ENCODE measurements at regions not wholly inside any gene's neighbourhood (a gene's known extent, or its start where the extent isn't known, plus 50 kb on each side); places are given as distances from the start of the nearest gene placed in this dataset.

DNA sequence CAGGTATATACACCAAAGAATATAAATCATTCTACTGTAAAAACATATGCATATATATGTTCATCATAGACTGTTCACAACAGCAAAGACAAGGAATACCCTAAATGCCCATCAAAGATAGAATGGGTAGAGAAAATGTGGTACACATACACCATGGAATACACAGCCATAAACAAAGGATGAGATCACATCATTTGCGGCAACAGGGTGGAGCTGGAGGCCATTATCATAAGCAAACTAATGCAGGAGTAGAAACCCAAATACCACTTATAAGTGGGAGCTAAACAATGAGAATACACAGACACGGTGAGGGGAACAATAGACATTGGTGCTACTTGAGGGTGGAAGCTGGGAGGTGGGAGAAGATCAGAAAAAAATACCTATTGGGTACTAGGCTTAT, 117.6 kb downstream of the COX7C start:
- Histone ChIP-seq H3K27me3 (no peaks in the 10 kb centered on the region), H3K36me3 (no peaks in the 10 kb centered on the region), H3K9me3 (peaks cover 0 to 34% of the 10 kb centered on the region in 2 donors), H3K4me3 (no peak overlapping the region), H3K4me1 (no peaks in the 10 kb centered on the region), H3K27ac (no peak overlapping the region)
- TF ChIP-seq, protein P1, sequence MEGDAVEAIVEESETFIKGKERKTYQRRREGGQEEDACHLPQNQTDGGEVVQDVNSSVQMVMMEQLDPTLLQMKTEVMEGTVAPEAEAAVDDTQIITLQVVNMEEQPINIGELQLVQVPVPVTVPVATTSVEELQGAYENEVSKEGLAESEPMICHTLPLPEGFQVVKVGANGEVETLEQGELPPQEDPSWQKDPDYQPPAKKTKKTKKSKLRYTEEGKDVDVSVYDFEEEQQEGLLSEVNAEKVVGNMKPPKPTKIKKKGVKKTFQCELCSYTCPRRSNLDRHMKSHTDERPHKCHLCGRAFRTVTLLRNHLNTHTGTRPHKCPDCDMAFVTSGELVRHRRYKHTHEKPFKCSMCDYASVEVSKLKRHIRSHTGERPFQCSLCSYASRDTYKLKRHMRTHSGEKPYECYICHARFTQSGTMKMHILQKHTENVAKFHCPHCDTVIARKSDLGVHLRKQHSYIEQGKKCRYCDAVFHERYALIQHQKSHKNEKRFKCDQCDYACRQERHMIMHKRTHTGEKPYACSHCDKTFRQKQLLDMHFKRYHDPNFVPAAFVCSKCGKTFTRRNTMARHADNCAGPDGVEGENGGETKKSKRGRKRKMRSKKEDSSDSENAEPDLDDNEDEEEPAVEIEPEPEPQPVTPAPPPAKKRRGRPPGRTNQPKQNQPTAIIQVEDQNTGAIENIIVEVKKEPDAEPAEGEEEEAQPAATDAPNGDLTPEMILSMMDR (IDR thresholded peaks at IDR 0.05): no peak
- no peak for DNase-seq (ENCODE audit: low spot score)

DNA sequence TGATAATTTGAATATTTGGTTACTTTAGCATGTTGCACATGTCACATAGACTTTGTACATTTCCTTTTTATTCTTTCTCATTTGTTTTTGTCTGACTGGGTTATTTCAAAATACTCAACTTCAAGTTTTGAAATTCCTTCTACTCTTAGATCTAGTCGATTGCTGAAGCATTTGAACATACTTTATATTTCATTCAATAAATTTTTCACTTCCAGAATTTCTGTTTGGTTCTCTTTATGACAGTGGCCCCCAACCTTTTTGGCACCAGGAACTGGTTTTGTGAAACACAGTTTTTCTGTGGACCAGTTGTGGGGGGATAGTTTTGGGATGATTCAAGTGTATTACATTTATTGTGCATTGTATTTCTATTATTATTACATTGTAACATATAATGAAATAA, 119.8 kb downstream of the COX7C start:
- no peaks in the 10 kb centered on the region for H3K4me1 ChIP-seq
- H3K4me3 ChIP-seq: no peak overlapping the region
- H3K36me3 ChIP-seq: no peaks in the 10 kb centered on the region
- no peak for DNase-seq (ENCODE audit: low spot score)
- TF ChIP-seq, protein P1 (IDR thresholded peaks at IDR 0.05): no peak
- H3K27me3 ChIP-seq: no peaks in the 10 kb centered on the region
- H3K9me3 ChIP-seq: peaks cover 0 to 29% of the 10 kb centered on the region in 2 donors
- no peak overlapping the region for H3K27ac ChIP-seq

DNA sequence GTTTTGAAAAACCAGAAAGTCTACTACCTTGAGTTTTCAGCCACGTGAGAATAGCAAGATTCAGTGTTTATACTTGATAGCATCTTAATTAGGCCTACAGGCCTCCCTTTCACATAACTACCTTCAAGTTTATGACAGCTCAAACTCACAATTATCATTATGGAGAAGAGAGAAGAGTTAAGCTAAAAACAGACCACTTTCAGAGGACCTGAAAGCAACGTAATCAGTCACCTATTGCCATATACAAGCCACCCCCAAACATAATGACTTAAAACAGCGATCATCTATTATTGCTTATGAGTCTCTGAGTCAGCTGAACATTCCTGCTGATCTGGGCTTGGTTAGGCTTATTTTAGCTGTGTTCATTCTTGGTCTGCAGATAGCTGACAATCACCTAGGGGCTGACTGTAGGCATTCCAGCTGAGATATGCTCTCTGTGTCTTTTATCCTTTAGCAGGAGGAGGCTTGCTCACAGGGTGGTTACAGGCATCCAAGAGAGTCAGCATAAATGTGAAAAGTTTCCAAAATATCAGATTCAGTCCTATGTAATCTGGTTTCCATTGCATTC, 130.9 kb downstream of the COX7C start:
- TF ChIP-seq, protein P1 (IDR thresholded peaks at IDR 0.05): no peak
- DNase-seq (ENCODE audit: low spot score): no peak
- H3K4me3 ChIP-seq: no peak overlapping the region

DNA sequence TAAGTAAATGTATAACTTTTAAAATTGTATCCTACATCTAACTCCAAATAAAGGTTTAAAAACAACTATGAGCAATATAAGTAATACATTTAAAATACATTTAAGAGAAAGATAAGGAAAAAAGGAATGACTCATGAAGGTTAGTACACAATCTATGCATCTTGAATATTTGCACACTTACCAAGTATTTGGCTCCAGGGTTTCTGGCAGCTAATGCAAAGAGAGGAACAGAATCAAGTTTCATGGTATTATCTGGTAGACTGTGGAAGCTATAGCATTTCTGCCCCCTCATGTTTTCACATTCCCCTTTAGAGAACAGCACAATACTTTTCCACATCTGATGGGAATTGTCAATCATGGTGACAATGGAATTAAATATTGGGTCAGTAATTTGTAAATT, 132.1 kb downstream of the COX7C start:
- no peaks in the 10 kb centered on the region for H3K27me3 ChIP-seq
- no peaks in the 10 kb centered on the region for H3K4me1 ChIP-seq
- TF ChIP-seq, protein P1 (IDR thresholded peaks at IDR 0.05): no peak
- no peaks in the 10 kb centered on the region for H3K9me3 ChIP-seq
- no peak overlapping the region for H3K4me3 ChIP-seq
- DNase-seq (ENCODE audit: low spot score): no peak
- no peaks in the 10 kb centered on the region for H3K36me3 ChIP-seq
- H3K27ac ChIP-seq: no peak overlapping the region

More for the DNA sequence above, 130.9 kb downstream of the COX7C start:
- Histone ChIP-seq H3K27me3 (no peaks in the 10 kb centered on the region), H3K36me3 (no peaks in the 10 kb centered on the region), H3K4me1 (no peaks in the 10 kb centered on the region), H3K9me3 (no peaks in the 10 kb centered on the region), H3K27ac (no peak overlapping the region)

DNA sequence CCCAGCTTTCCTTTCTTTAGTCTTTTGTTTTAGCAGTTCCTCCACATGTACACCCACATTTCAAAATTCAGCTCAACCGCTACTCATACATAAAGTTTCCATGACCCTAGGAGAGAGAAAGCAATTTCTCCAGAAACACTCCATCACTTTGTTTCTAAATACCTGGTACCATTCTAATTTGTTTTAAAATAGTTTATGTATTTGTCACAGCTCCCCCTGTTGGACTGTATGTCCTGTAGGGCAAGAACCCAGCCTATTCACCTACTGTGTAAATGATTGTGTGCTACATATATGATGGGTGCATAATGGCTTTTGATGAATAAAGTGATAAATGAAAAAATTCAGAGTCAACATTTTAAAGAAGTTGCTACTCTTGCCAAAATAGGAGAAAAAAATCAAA, 139.1 kb downstream of the COX7C start:
- Histone ChIP-seq H3K36me3 (no peaks in the 10 kb centered on the region), H3K4me1 (no peaks in the 10 kb centered on the region), H3K27ac (no peak overlapping the region), H3K4me3 (no peak overlapping the region), H3K27me3 (no peaks in the 10 kb centered on the region), H3K9me3 (no peaks in the 10 kb centered on the region)
- TF ChIP-seq, protein P1 (IDR thresholded peaks at IDR 0.05): no peak
- no peak for DNase-seq (ENCODE audit: low spot score)

DNA sequence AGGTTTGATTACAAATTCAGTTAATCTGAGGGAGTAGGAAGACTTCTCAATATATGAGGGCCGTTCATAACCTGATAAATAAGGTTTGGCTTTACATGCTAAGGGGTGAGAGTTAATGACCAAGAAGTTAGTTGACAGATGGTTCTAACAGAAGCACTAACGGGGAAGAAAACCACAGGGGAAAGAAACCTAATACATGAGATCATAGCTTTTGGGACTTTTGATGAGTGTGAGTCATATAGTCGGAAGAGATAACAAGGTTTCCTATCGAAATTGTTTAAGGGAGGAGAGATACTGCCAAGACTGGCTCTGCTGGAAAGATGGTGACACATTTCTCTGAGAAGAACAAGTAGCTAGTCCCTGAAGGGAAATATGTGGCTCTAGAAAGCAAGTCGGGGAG, 140.1 kb downstream of the COX7C start:
- H3K4me3 ChIP-seq: no peak overlapping the region
- TF ChIP-seq, protein P1 (IDR thresholded peaks at IDR 0.05): no peak
- H3K9me3 ChIP-seq: no peaks in the 10 kb centered on the region
- no peaks in the 10 kb centered on the region for H3K36me3 ChIP-seq
- no peak for DNase-seq (ENCODE audit: low spot score)
- H3K4me1 ChIP-seq: no peaks in the 10 kb centered on the region
- H3K27ac ChIP-seq: no peak overlapping the region
- H3K27me3 ChIP-seq: no peaks in the 10 kb centered on the region
